SU-DHL-6 (cell line): ENCODE measurements at regions not wholly inside any gene's neighbourhood (a gene's known extent, or its start where the extent isn't known, plus 50 kb on each side); places are given as distances from the start of the nearest gene placed in this dataset.

Experiments used
- H2AFZ ChIP-seq: fragments of 200-600 bp; sonication (generic); 2 replicates; pipeline ENCODE4 v1.6.1; 2014; ENCODE audit warnings: low read depth, mild to moderate bottlenecking, moderate library complexity, mixed read lengths, antibody characterized with exemption, low read length; ENCODE audit not compliant: severe bottlenecking
- H3F3A ChIP-seq: fragments of 200-600 bp; shearing (Covaris generic); 2 replicates; pipeline ENCODE4 v1.6.0; 2016; ENCODE audit warnings: antibody characterized with exemption, mild to moderate bottlenecking; ENCODE audit not compliant: insufficient read depth
- H3K27ac ChIP-seq: fragments of 200-600 bp; sonication (generic); 2 replicates; pipeline ENCODE4 v1.5.1; 2016; ENCODE audit warnings: low read depth, mild to moderate bottlenecking, low read length, moderate library complexity, mixed read lengths
- H3K27me3 ChIP-seq: fragments of 200-600 bp; sonication (generic), shearing (Covaris generic); 2 replicates; pipeline ENCODE4 v1.6.0; 2014; ENCODE audit warnings: mild to moderate bottlenecking, low read length
- H3K36me3 ChIP-seq: fragments of 200-600 bp; sonication (generic); 2 replicates; pipeline ENCODE4 v1.6.1; 2014; ENCODE audit warnings: mild to moderate bottlenecking, low read length, mixed read lengths
- H3K4me2 ChIP-seq: fragments of 300-600, 200-600 bp; shearing (Covaris generic), sonication (generic); 2 replicates; pipeline ENCODE4 v1.6.0; 2014; ENCODE audit warnings: low read length, low read depth, mild to moderate bottlenecking; ENCODE audit not compliant: poor library complexity, severe bottlenecking
- H3K4me3 ChIP-seq: fragments of 200-600 bp; sonication (generic); 2 replicates; pipeline ENCODE4 v1.5.1; 2014; ENCODE audit warnings: antibody characterized with exemption, low read length, mild to moderate bottlenecking, mixed read lengths; ENCODE audit not compliant: insufficient read depth, poor library complexity, severe bottlenecking
- H3K79me2 ChIP-seq: fragments of 200-600 bp; sonication (generic); 2 replicates; pipeline ENCODE4 v1.6.1; 2014; ENCODE audit warnings: mild to moderate bottlenecking, low read length, moderate library complexity; ENCODE audit not compliant: insufficient read depth
- H3K9ac ChIP-seq: fragments of 200-600 bp; sonication (generic); 2 replicates; pipeline ENCODE4 v1.7.0; 2014; ENCODE audit warnings: mild to moderate bottlenecking, low read length
- H3K9me2 ChIP-seq: fragments of 200-600 bp; sonication (generic); replicated peaks from 2 replicates; pipeline ENCODE4 v1.6.1; 2014; ENCODE audit warnings: low read length; ENCODE audit not compliant: insufficient read depth
- H3K9me3 ChIP-seq: fragments of 200-600 bp; sonication (generic); 2 replicates; pipeline ENCODE4 v1.6.1; 2014; ENCODE audit warnings: low read length, mixed read lengths; ENCODE audit not compliant: insufficient read depth
- H4K20me1 ChIP-seq: fragments of 200-600 bp; sonication (generic); 2 replicates; pipeline ENCODE4 v1.6.1; 2014; ENCODE audit warnings: low read depth, mild to moderate bottlenecking, antibody characterized with exemption, low read length, moderate library complexity, mixed read lengths
- EZH2phosphoT487 ChIP-seq: fragments of 200-600 bp; sonication (generic), shearing (Covaris generic); conservative IDR thresholded peaks from 2 replicates; pipeline ENCODE4 v1.6.1; 2018; ENCODE audit warnings: mild to moderate bottlenecking, antibody characterized with exemption, low read length, moderate library complexity, mixed read lengths
- TF ChIP-seq, protein P1 (sequence below): fragments of 200-600 bp; sonication (generic); IDR thresholded peaks from one replicate; pipeline ENCODE4 v1.5.1; 2017; ENCODE audit warnings: antibody characterized with exemption, mild to moderate bottlenecking, low read length, moderate library complexity; ENCODE audit not compliant: insufficient read depth, poor library complexity, severe bottlenecking

DNA sequence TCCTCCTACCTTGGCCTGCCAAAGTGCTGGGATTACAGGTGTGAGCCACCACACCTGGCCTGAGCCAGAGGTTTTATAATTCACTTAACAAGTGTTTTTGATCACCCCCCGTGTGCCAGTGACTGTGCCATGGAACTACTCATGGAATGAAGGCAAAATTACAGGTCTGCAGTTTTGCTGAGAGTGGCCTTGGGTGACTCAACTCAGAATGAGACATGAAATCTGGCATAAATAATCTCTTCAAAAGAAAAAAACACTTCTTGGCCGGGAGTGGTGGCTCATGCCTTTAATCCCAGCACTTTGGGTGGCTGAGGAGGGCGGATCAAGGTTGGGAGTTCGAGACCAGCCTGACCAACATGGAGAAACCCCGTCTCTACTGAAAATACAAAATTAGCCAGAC is 166.9 kb upstream of the SALL4 start:
- Histone ChIP-seq H3K36me3 (no peaks in the 10 kb centered on the region), H3K27ac (no peak overlapping the region), H3K9me3 (no peaks in the 10 kb centered on the region), H3K79me2 (no peaks in the 10 kb centered on the region), H3K27me3 (no peaks in the 10 kb centered on the region), H2AFZ (no peak overlapping the region), H3K4me3 (no peak overlapping the region), H3F3A (no peaks in the 10 kb centered on the region), H3K9ac (no peak overlapping the region), H3K9me2 (no peaks in the 10 kb centered on the region), H3K4me2 (no peak overlapping the region), H4K20me1 (no peaks in the 10 kb centered on the region)
- TF ChIP-seq, protein P1, sequence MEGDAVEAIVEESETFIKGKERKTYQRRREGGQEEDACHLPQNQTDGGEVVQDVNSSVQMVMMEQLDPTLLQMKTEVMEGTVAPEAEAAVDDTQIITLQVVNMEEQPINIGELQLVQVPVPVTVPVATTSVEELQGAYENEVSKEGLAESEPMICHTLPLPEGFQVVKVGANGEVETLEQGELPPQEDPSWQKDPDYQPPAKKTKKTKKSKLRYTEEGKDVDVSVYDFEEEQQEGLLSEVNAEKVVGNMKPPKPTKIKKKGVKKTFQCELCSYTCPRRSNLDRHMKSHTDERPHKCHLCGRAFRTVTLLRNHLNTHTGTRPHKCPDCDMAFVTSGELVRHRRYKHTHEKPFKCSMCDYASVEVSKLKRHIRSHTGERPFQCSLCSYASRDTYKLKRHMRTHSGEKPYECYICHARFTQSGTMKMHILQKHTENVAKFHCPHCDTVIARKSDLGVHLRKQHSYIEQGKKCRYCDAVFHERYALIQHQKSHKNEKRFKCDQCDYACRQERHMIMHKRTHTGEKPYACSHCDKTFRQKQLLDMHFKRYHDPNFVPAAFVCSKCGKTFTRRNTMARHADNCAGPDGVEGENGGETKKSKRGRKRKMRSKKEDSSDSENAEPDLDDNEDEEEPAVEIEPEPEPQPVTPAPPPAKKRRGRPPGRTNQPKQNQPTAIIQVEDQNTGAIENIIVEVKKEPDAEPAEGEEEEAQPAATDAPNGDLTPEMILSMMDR = no peak
- no peak for TF ChIP-seq EZH2phosphoT487

DNA sequence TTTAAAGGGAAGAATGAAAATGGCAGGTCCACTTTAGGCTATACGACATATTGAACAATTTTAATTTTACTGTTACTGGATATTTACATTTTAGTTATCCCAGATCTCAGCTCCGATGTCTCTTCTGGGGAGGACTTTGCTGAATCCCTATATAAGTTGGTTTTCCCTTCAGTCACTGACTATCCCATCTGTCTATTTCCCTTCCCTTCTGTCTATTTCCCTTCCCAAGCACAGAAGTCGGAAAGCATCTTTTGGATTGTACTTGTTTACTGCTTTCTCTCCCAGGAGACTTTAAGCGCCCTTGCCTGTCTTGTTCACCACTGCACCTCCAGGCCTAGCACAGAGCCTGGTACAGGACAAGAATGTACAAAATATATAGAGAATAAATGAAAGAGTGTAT is 165.8 kb upstream of the SALL4 start:
- Histone ChIP-seq H4K20me1 (no peaks in the 10 kb centered on the region), H3F3A (no peaks in the 10 kb centered on the region), H2AFZ (no peak overlapping the region), H3K9me2 (no peaks in the 10 kb centered on the region), H3K4me2 (no peak overlapping the region), H3K27me3 (no peaks in the 10 kb centered on the region), H3K36me3 (no peaks in the 10 kb centered on the region), H3K79me2 (no peaks in the 10 kb centered on the region), H3K27ac (no peak overlapping the region), H3K4me3 (no peak overlapping the region), H3K9me3 (no peaks in the 10 kb centered on the region), H3K9ac (no peak overlapping the region)
- TF ChIP-seq, protein P1 = no peak
- no peak for TF ChIP-seq EZH2phosphoT487

DNA sequence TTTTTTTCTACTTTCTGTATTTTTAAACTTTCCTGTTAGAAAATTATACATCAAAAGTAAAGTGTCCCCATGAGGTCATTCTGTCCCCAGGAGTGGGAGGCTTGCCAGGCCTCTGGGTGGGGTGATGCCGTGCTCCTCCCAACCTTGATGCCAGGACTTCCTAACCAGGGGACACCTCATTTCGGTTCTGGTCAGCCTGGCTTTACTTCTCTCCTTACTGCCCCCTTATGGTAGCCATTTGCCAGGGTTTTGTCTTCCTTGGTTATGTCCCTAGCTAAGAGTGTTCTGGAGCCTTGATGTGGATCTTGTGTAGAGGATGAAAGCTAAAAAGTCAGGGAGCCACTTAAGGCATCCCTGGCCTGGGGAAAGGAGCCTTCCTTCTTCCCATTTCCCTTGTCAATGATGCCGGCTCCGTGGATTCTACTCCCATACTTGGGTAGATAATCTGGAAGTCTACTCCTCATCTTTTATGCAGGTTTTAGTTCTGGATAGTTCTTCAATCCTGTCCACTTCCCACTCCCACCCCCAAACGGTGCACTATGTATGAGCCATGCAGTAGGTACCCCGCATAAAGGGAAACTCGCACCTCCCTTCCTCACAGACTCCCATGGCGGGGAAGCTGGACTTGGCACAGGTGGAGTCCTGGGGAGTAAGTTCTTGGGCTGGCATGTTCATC is 164.1 kb upstream of the SALL4 start:
- no peak for TF ChIP-seq EZH2phosphoT487
- TF ChIP-seq, protein P1 = peak; percentile 35
- Histone ChIP-seq H2AFZ (no peak overlapping the region), H3K36me3 (no peaks in the 10 kb centered on the region)

More for the DNA sequence above, 164.1 kb upstream of the SALL4 start:
- Histone ChIP-seq H3K9me3 (no peaks in the 10 kb centered on the region), H3K27ac (no peak overlapping the region), H3F3A (no peaks in the 10 kb centered on the region), H3K27me3 (no peaks in the 10 kb centered on the region), H3K79me2 (no peaks in the 10 kb centered on the region), H3K4me3 (no peak overlapping the region), H4K20me1 (no peaks in the 10 kb centered on the region), H3K9me2 (no peaks in the 10 kb centered on the region), H3K4me2 (no peak overlapping the region), H3K9ac (no peak overlapping the region)
